Keratinocyte (primary cell): ENCODE measurements at regions not wholly inside any gene's neighbourhood (a gene's known extent, or its start where the extent isn't known, plus 50 kb on each side); places are given as distances from the start of the nearest gene placed in this dataset.

ENCODE experiments used
- DNase-seq: peaks from one replicate; pipeline ENCODE4 v3.0.0-alpha.2; 2011; ENCODE audit warnings: low read depth, missing footprints, low spot score
- FAIRE-seq: peaks from 2 replicates; lab custom pipeline; 2011; peaks lifted over from hg19 to GRCh38; lab: Jason Lieb, UNC
- H2AFZ ChIP-seq: 2 replicates; pipeline ENCODE4 v1.6.0; 2012; ENCODE audit warnings: low read length, control low read depth, inconsistent platforms; ENCODE audit not compliant: control insufficient read depth
- H3K27ac ChIP-seq: 2 replicates; pipeline ENCODE4 v1.5.1; 2011; ENCODE audit warnings: low read length; ENCODE audit not compliant: control insufficient read depth, insufficient read depth
- H3K27me3 ChIP-seq: 3 replicates; pipeline ENCODE4 v1.6.0; 2011; ENCODE audit warnings: low read length; ENCODE audit not compliant: control insufficient read depth, insufficient read depth; ENCODE audit errors: extremely low read depth
- H3K36me3 ChIP-seq, 2 experiments: 2 replicates in 1 of 2; 3 replicates in 1 of 2; pipeline ENCODE4 v1.5.1; 2011; ENCODE audit warnings: low read length in 2 of 2, mild to moderate bottlenecking in 1 of 2; ENCODE audit not compliant: control insufficient read depth in 2 of 2, insufficient read depth in 2 of 2; ENCODE audit errors: extremely low read depth in 1 of 2
- H3K4me1 ChIP-seq: 3 replicates; pipeline ENCODE4 v1.5.1; 2011; ENCODE audit warnings: low read length; ENCODE audit not compliant: control insufficient read depth, insufficient read depth; ENCODE audit errors: extremely low read depth
- H3K4me2 ChIP-seq: 3 replicates; pipeline ENCODE4 v1.6.0; 2011; ENCODE audit warnings: low read depth, low read length; ENCODE audit not compliant: control insufficient read depth, insufficient read depth; ENCODE audit errors: extremely low read depth
- H3K4me3 ChIP-seq, 3 experiments: fragments of 200-600 bp in 1 of 3; sonication (generic) in 1 of 3; 2 replicates in 2 of 3; 3 replicates in 1 of 3; pipeline ENCODE4 v1.5.1; 2011 to 2016; ENCODE audit warnings: low read length in 3 of 3, mild to moderate bottlenecking in 3 of 3, control low read depth in 2 of 3, inconsistent platforms in 1 of 3, low read depth in 1 of 3, mixed read lengths in 1 of 3, mixed run types in 1 of 3, moderate library complexity in 1 of 3; ENCODE audit not compliant: control insufficient read depth in 2 of 3, insufficient read depth in 2 of 3; ENCODE audit errors: extremely low read depth in 1 of 3
- H3K79me2 ChIP-seq: 2 replicates; pipeline ENCODE4 v1.6.0; 2012; ENCODE audit warnings: low read length; ENCODE audit not compliant: control insufficient read depth, insufficient read depth
- H3K9ac ChIP-seq: 3 replicates; pipeline ENCODE4 v1.6.0; 2011; ENCODE audit warnings: low read length; ENCODE audit not compliant: control insufficient read depth, insufficient read depth; ENCODE audit errors: extremely low read depth
- H3K9me1 ChIP-seq: 3 replicates; pipeline ENCODE4 v1.6.0; 2011; ENCODE audit warnings: low read length; ENCODE audit not compliant: control insufficient read depth, insufficient read depth; ENCODE audit errors: extremely low read depth
- H3K9me3 ChIP-seq: 2 replicates; pipeline ENCODE4 v1.5.1; 2012; ENCODE audit warnings: low read depth, low read length; ENCODE audit not compliant: control insufficient read depth
- H4K20me1 ChIP-seq: 3 replicates; pipeline ENCODE4 v1.6.0; 2011; ENCODE audit warnings: low read length; ENCODE audit not compliant: control insufficient read depth, insufficient read depth; ENCODE audit errors: extremely low read depth
- CTCF ChIP-seq, 3 experiments: IDR thresholded peaks in 1 of 3; conservative IDR thresholded peaks in 1 of 3; optimal IDR thresholded peaks in 1 of 3; 2 replicates in 2 of 3; 3 replicates in 1 of 3; pipeline versions ENCODE3 to v1.5.1; 2011; ENCODE audit warnings: low read length in 3 of 3, mild to moderate bottlenecking in 3 of 3, moderate library complexity in 2 of 3, control low read depth in 1 of 3, inconsistent platforms in 1 of 3; ENCODE audit not compliant: insufficient read depth in 2 of 3; ENCODE audit errors: extremely low read depth in 1 of 3
- EZH2 ChIP-seq: IDR thresholded peaks from one replicate; pipeline ENCODE4 v1.6.1; 2012; ENCODE audit warnings: inconsistent platforms, mild to moderate bottlenecking, low read length, moderate library complexity
- dilution Hi-C: fragments of 300-500 bp; cut with MboI; formaldehyde crosslinking; loops from one replicate; pipeline ENCODE4 v1.7.0; 2020; ENCODE audit warnings: low sequenced_read_pairs; ENCODE audit not compliant: extremely low pct_ligation_motif_present

DNA sequence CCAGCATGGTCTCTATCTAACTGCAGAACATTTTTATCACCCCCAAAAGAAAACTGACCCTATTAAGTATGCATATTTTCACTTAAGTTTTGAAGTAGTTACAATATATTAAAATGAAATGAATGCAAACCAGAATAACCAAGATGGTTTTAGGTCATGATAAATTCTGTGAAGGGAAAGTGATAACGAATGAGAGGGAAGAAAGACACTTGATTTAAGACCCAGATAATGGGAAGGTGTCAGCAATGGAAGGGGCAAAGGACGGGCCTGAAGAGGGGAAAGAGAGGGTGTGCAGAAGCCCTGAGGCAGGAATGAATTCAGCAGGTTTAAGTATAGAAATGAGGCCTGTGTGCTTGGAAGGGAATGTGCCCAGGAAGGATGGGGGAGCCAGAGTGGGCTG lies 61.1 kb upstream of the IGFBP3 start:
- Histone ChIP-seq H3K9me1 (no peaks in the 10 kb centered on the region), H3K4me3 (no peak overlapping the region), H2AFZ (no peak overlapping the region), H3K9ac (no peak overlapping the region), H3K36me3 (no peaks in the 10 kb centered on the region), H3K27ac (no peak overlapping the region), H3K9me3 (no peaks in the 10 kb centered on the region), H3K4me2 (no peak overlapping the region), H3K27me3 (no peaks in the 10 kb centered on the region), H4K20me1 (no peaks in the 10 kb centered on the region), H3K79me2 (no peaks in the 10 kb centered on the region), H3K4me1 (peaks cover 26% of the 10 kb centered on the region)
- no peak for DNase-seq
- dilution Hi-C loops: no loop called here
- TF ChIP-seq EZH2 (no peak), CTCF (optimal IDR thresholded peaks at IDR 0.05 in 1 of 3, IDR thresholded peaks at IDR 0.05 in 1 of 3, conservative IDR thresholded peaks at IDR 0.05 in 1 of 3; ENCODE audit: extremely low read depth in 1 of 3, insufficient read depth in 2 of 3, low read length in 3 of 3) (no peak)
- FAIRE-seq: no peak

GRCh38 chr7:45980973-45981372 lies 59.9 kb upstream of the IGFBP3 start:
- no peaks in the 10 kb centered on the region for H3K27me3 ChIP-seq
- H3K4me2 ChIP-seq: no peak overlapping the region
- H3K79me2 ChIP-seq: no peaks in the 10 kb centered on the region
- FAIRE-seq (no peak), DNase-seq (no peak)
- dilution Hi-C loops: no loop called here
- H3K9me3 ChIP-seq: no peaks in the 10 kb centered on the region
- H3K36me3 ChIP-seq: no peaks in the 10 kb centered on the region
- H4K20me1 ChIP-seq: no peaks in the 10 kb centered on the region
- peaks cover 26% of the 10 kb centered on the region for H3K4me1 ChIP-seq
- H3K9ac ChIP-seq: no peak overlapping the region
- TF ChIP-seq CTCF (optimal IDR thresholded peaks at IDR 0.05 in 1 of 3, IDR thresholded peaks at IDR 0.05 in 1 of 3, conservative IDR thresholded peaks at IDR 0.05 in 1 of 3; ENCODE audit: extremely low read depth in 1 of 3, insufficient read depth in 2 of 3, low read length in 3 of 3) (no peak), EZH2 (no peak)
- H3K4me3 ChIP-seq: no peak overlapping the region
- no peak overlapping the region for H2AFZ ChIP-seq
- H3K27ac ChIP-seq: no peak overlapping the region
- H3K9me1 ChIP-seq: no peaks in the 10 kb centered on the region
